COLO829 (cell line): ENCODE measurements at regions not wholly inside any gene's neighbourhood (a gene's known extent, or its start where the extent isn't known, plus 50 kb on each side); places are given as distances from the start of the nearest gene placed in this dataset.
A peak's percentile ranks its signal among the peaks of the same experiment; 100 is the strongest.

ENCODE experiments used
- DNase-seq: peaks from one replicate; pipeline ENCODE4 v3.0.0; 2012; ENCODE audit warnings: low spot score

DNA sequence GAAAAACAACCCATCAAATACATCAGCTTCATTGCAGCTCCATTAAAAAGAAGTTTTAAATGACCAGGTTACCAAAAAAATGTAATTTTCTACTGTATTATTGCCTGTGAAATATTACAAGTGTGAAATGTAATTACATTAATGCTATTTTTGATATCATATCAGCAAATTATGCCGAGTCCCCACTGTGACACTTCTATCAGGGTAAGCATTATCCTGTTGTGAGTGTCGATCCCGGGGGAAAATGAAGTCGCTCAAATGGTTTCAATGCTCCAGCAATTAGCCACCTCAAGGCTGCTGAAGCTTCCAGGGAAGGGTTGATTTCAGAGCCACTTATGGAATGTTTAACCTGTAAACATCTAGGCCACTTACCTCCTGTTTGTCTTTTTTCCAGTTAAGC is 70.4 kb downstream of the RCN1 start:
- no peak for DNase-seq

DNA sequence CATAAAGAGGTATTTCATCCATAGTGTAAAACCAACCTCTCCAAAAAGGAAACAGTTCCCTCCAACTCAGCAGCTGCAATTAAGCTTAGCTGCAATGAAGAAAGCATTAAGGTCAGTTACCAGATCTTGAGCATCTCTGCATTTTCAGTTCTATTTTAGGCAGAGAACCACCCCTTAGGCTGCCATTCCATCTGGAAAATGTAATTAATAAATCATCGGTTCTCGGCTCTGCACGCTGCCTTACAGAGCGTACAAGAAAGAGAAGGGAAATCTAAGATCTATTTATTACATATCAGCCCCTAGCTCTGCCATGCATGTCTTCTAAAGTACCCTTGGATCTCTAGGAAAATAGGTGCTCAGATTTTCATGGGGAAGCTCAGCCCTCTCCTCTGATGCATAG is 71.5 kb downstream of the RCN1 start:
- no peak for DNase-seq

DNA sequence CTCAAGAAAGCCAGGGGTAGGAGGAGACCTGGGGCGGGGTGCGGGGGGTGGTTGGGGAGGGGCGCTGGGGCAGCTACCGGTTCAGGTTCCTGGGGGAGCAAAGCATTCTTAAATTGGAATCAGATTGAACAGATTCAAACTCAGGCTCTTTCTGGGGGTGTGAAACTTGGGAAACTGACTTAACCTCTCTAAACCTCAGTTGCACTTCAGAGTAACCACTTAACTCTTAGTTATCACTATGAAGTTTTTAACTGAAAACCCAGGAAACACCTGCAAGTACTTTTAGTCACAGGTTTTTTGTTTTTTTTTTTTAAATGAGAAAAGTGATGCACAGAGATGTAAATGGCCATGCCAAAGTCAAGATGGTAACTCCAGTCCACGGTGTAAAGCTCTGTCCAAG is 72.0 kb downstream of the RCN1 start:
- DNase-seq, result no peak

DNA sequence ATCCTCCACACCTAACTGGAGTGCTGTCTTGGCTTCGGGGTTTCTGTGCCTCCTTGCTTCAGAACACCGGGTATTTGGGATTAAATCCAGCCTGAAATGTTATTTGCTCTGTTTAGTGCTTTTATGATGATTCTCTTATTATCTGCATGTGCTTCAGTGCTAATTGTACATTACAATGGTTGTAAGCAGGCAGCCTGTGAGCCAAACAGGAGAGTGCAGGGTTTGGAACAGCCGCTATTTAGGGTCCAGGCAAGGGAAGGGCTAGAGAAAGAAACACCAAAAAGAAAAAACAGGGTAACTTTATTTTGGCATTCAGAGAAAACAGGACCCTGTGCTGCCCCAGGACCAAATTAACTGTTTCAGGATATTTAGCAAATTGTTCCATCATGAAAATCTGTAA is 72.7 kb downstream of the RCN1 start:
- DNase-seq, result no peak

DNA sequence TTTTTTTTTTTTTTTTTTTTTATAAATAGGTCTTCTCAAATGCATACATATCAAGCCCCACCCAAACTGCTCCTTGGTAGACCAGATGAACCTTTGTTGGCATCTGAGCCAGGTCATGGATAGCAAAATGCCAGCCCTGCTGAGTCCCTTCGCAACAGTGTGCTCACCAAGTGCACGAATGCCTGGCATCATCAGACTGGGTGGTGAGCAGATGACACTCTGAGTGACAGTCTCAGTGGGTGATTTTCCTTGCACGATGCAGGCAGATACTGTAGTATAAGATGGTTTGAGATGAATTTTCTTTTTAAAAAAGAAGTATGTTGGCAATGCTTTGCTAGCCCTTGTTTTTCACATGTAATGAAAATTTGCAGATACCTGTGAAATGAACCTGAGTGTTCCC is 74.0 kb downstream of the RCN1 start:
- DNase-seq, result no peak

DNA sequence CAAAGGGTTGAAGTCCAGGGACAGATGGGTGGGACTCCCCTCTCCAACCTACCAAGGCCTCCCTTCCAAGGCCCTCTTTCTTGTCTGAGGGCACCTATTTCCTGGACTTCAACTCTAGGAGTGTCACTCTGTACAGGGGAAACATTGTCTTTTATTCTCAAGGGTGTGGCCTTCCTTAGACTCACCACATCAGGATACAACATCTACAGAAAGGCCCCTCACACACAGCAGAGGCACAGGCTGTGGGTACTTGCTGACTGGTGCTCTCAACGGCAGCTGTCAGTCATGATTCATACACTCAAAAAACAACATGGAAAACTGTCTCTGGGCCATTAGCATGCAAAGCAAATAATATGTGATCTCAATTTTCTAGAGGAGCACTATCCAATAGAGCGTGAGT is 78.0 kb downstream of the RCN1 start:
- DNase-seq, result no peak

DNA sequence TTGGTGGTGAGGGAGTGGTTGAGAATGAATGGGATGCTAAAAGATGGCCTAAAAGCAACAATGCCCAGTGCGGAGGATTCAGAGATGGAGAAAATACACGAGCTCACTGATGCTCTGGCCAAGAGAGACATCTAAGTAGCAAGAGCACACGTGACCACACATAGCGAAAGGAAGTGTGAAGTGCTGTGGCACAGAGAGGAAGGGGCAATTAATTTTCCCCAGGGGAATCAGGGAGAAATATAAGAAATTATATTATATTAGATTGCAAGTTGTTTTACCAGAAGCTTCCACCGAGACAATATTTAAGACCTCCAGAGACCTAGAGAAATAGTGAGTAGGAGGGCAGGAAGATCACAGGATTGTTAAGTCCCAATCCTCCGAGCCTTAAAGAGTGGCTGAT is 80.6 kb downstream of the RCN1 start:
- DNase-seq, result no peak

DNA sequence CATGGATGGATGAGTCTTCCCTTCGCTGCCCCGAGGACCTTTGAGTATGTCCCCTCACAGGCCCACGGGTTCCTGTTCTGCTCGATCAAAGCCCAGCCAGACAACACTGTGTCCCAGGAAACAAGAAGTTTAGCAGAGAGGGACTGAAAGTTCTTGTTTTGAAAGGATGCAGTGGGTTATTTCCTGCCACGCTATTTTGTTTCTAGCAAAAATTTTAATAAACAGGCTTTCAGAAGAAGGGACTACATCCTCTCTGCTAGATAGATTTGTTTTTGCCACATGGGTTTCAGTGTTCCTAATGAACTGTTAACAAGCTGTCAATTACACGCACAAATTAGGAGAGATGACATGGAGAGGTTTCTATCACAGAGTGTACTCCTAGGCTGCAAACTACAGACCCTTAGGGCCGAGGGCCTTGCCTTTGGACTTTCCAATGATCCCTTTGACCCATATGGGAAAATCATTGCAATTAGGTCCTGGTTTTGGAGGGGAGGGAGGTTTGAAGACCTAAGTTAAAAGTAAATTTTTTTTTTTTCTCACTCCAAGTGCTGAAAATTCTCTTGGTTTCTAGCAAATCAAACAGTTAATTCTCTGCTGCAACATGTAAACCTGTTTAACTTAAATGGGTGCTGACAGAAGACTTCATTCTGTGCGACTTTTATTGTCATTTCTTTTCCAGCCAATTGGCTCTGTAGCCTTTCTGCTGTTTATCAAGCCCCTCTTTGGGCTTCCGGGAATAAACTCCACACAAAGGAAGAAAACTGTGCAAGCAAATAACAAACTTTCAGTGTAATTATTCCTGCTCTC is 81.4 kb downstream of the RCN1 start:
- no peak for DNase-seq

DNA sequence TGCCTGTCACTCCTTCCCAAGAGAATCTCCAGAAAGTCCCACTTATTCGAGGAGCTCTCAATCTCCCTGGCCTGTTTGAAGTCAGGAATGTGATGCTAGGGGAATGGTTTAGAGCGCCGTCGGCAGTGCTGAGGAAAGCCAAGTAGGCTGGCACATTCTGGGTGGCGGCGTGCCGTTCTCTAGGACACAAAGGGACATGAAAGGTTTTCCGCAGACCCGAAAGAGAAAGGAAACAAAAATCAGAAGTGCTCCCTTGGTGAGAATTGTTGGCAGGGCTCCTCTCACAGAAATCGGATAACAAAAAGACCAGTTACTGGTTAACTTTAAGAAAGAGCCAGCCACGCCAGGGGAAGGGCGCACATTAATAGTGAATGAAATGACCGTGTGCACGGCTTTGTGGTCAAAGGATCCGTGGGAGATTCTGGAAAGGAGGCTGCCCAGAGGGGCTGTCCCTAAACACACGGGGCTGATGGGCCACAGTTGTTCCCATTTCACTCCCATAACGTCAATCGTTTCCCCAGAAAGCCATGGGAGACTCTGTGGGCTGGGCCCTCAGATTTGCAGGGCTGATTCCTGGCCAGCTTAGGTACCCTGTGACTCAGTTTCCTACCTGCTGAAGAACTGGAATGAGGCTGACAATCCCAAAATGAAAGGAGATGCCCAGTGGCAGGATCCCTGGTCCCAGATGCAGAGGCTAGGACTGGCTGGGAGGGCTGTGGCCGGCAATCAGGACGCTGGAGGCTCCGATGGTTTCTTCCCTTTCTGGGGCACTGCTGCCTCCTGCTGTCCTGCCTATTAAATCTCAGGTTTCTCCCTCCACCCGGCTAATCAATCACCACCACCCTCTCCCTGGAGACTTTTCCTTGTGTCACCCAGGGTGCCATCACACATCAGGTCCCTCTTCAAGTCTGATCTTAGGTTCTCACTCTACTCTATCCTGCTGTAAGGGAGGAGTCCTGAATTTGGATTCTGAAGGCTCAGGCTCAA is 82.3 kb downstream of the RCN1 start:
- peak; percentile 35 for DNase-seq

DNA sequence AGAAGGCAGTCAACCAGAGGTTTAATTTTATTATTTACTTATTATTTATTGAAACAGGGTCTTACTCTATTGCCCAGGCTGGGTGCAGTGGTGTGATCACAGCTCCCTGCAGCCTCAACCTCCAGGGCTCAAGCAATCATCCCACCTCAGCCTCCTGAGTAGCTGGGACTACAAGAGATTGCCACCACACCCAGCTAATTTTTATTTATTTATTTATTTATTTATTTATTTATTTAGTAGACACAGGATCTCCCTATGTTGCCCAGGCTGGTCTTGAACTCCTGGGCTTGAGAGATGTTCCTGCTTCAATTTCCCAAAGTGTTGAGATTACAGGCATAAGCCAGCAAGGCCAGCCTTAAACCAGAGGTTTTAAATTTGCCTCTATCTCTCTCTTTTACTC is 83.1 kb downstream of the RCN1 start:
- no peak for DNase-seq

DNA sequence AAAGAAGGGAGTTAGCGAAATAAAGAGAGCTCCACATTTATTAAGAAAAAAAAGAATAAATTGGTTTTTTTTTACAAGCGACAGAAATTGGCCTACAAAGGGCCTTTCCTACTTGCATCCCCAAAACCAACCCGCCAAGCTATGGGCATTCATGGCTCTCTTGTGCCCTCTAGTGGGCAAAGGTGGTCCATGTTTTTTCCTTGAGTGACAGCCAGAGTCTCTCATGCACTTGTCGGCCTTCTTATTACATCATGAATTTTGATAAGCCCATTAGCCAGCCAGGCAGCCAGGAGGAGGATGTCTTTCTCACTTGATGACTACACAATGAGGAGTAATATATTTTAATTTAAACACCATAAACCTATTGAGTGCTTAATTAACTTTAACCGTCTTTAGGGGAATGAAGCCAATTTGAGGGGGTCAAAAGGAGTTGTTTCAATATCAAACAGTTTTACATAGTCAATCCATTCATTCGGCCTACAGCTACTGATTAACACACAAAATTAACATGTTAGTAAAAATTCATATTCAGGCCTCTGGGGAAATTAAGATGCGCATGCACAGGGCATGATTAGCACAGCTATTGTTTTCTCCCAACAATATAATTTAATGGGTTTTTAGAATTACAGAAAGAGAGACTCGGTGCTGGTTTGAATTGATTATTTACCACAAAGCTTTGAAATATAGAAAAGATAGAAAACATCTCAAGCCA is 85.5 kb downstream of the RCN1 start:
- peak; percentile 62 for DNase-seq

DNA sequence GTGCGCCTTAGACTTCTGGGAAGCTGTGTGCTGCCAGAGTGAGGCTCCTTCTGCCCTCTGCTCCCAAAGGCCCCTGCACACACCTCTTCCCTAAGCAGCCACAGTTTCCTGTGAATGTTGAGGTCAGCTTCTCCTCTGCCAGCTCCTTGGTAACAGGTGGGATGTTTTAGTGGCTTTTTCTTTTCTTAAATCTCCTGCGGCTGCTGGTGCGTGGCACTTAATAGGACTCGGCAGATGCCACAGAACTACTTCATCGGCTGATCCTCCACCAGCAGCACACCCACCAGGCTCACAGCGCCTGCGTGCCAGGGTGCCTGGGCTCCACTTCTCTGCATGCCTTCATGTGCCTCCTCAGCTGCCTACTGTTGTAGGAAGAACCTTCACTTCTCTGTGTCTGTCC is 87.8 kb downstream of the RCN1 start:
- DNase-seq, result no peak

DNA sequence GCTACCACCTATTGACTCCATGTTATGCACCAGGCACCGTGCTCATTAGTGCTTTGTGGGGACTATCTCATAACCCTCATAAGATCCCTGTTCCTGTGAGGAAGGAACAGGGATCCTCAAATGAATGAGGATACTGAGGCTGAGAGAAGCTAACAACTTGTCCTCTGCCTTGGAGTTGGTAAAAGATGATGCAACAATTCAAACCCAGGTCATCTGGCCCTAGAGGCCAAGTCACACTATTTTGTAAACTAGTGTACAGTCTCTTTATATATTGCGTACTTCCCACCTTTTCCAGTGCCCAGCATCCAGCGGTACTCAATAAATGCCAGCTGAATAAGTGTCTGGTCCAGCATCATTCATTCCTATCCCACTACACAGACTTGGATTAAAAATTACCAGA is 92.6 kb downstream of the RCN1 start:
- DNase-seq, result no peak

DNA sequence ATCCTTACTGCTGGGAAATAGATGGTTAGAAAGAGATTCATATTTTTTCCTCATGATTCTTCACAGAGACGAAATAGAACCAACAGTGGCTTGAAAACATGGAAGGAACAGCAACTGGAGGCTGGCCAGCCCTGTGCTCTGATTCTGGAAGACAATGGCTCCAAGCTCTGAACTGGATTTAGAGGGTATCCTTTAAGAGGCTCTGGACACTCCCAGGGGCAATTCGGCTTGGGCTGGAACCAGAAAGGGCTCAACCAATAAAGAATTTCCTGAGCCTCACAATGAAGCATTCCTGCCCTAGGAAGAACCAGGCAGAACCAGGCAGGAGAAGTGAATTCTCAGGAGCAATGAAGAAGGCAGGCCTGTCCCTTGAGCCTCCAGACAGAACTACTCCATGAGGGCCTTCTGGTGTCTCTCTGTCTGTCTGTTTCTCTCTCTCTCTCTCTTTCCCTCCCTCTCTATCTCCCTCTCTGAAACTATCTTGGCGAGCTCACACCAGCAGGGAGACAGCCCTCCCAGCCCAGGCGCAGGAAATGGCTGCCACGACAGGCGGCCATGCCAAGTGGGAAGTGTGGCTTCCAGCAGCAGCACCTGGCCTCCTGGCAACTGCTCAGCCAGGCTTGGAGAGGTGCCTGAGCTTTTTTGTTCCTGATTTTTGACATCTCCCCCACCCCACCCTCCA is 93.3 kb downstream of the RCN1 start:
- no peak for DNase-seq

DNA sequence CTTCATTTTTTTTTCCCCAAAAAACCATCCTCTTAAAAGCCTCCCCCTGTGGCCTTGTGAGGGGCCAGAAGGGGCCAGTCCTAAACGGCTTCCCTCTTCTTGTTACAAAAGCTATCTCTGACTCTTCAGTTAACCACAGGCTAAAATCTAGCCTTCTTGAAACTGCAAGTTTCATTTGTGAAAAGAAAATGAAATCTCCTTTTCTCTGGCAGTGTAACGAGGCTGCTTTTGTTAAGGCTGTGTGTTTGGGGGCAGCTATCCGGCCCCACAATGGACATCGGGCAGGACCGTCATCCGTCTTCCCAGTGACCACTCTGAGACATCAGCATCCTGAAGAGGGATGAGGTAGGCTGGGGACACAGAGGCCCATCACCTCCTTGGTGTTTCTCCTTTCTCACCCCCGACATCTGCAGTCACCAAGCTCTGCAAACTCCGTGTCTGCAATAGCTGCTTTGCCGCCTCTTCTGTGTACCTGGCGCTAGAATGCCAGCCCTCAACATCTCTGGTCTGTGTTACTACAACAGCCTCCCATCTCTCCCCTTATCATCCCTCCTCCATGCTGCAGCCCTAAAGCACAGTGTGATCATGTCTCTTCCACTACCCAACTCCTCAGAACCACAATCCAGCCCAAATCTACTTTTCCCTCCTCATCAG is 94.0 kb downstream of the RCN1 start:
- DNase-seq, result no peak

DNA sequence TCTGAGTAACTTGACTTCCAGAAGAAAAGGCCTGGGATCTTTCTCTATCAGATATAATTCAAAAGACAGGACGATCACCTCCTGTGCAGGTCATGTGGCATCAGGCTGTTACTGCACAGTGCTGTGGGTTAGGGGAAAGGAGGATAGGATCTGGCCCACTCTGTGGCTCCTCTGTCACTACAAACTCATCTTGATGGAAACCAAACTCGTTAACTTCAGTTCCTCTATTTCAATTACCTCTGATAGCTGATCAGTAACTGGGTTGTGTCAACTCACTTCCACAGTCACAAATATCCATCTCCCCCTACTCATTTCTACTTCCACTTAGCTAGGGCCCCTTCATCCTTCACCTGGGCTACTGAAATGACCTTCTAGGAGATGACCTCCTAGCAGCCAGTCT is 95.2 kb downstream of the RCN1 start:
- DNase-seq, result no peak

DNA sequence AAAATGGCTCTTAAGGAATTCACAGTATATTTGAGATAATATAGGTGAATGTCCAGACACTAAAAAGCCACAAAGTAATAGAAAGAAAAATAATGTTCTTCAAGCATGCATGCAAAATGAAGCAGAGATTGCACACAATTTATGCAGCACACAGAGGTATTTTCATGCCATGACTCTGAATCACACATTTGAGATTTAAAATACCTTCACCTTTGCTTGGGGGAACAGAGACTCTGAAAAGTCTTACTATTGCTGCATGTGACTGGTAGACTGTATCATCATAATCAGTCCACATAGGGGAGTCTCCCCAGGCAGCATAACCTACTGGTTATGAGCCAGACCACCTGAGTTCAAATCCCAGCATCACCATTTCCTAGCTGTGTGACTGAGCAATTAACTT is 96.2 kb downstream of the RCN1 start:
- no peak for DNase-seq

DNA sequence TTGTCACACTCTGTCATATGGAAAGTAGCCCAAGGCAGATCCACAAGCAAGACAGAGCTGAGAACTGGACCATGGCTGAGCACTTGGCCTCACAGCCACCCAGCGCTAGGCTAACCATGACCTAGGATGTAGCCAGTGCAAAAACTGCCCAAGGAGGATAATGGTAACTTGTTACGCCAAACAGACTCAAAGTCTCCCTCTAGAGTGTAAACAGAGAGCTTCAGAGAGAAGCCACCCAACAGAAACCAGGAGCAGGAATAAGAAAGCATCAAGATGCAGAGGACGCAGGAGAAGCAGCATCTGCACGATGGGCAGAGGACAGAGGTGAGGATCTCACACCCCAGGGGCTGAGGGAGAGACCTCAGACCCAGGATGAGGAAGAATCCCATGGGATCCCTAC is 97.9 kb downstream of the RCN1 start:
- DNase-seq, result no peak

DNA sequence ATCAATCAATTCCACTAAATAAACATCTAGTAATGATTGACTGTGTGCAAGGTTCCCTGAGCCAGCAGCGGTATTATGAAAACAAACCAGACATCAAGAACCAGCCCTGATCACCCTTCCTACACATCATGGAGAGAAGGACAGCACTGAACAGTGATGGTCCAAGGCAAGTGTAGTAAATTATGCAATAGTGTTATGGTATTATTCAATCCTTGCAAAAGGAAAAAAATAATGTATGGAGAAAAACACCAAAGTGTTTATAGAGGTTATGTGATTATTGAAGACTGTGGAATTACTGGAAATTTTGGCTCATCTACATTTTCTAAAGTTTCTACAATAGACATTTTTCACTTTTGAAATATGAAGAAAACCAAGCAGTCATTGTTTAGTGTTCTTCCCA is 105.3 kb downstream of the RCN1 start:
- no peak for DNase-seq

DNA sequence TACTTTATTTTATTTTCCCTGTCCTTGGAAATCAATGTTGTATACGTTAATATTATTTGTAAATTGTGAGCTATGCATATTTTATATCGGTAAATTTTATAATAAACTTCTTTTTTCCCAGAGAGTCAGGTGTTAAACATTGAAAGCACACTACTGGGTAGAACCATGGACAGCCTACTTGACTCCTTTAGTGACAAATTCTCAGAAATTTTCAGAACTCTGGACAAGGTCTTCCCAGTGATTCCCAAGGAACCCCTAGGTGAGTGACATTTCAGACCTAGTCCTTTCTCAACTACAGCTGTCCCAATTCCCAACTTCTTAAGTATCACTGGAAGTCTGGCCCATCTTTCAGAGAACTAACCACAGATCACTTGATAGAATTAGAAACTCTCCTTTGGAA is 107.2 kb downstream of the RCN1 start:
- DNase-seq, result no peak

DNA sequence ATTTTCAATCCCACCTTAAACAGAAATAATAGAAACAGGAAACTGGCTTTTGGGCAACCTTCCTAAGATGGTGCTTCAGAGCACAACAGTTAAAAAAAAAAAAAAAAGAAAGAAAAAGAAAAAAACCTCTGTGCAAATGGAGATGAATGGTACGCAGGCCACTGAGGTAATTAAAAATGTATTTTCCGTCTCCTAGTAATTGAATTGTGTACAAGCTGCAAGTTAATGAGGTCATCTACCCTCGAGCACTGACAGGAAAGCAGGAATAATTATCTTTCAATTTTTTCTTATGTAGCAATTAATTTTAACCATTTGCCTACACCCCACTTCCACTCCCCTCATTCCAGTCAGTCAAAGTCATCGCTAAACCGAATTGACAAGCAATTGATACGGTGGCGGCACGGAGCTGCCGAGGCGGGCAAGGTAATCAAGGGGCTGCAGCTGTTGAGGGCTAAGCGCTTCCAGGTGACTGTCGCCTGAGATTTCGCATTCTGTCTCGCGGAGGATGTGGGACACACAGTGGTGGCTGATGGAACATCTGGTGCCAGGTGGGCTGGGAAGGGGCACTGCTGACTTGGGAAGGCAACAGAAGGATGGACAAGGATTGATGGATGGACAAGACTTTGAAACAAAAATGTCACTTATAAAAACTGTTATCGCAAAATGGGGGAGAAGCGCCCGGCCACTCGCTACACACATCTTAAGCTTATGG is 109.4 kb downstream of the RCN1 start:
- no peak for DNase-seq
